PC-9 (cell line): ENCODE measurements at regions not wholly inside any gene's neighbourhood (a gene's known extent, or its start where the extent isn't known, plus 50 kb on each side); places are given as distances from the start of the nearest gene placed in this dataset.

Experiments
- BruUV-seq: library from RNA; stranded (reverse); fragments of 400-500 nt; replicated peaks from 2 replicates; lab custom pipeline; 2021; lab: Mats Ljungman, UMichigan
- CTCF ChIA-PET: fragments of 300-600 bp; sonication (Branson Sonifier 250); formaldehyde crosslinking; loops from one replicate; lab custom pipeline; 2022; ENCODE audit warnings: antibody characterized with exemption; lab: Charles Lee
- POLR2A ChIA-PET: fragments of 300-600 bp; sonication (Branson Sonifier 250); formaldehyde crosslinking; loops from one replicate; lab custom pipeline; 2022; ENCODE audit warnings: antibody characterized with exemption; ENCODE audit not compliant: unreplicated experiment; lab: Charles Lee
- DNase-seq, 2 experiments: peaks; one replicate each; pipeline versions ENCODE4 v3.0.0 to v3.0.0-alpha.2; 2015 to 2022; ENCODE audit warnings: mixed read lengths in 1 of 2
- H2AFZ ChIP-seq: fragments of 200-600 bp; sonication (generic); 2 replicates; pipeline ENCODE4 v1.8.1; 2017; ENCODE audit warnings: antibody characterized with exemption
- H3F3A ChIP-seq: fragments of 200-600 bp; sonication (generic); 2 replicates; pipeline ENCODE4 v1.8.1; 2017; ENCODE audit warnings: antibody characterized with exemption, mild to moderate bottlenecking, low read depth; ENCODE audit not compliant: insufficient read depth
- H3K27ac ChIP-seq: fragments of 200-600 bp; sonication (generic); 2 replicates; pipeline ENCODE4 v1.6.1; 2016; ENCODE audit warnings: mixed run types
- H3K27me3 ChIP-seq: fragments of 200-600 bp; sonication (generic); 2 replicates; pipeline ENCODE4 v1.6.1; 2016; ENCODE audit warnings: low read depth, mixed run types; ENCODE audit not compliant: insufficient read depth
- H3K36me3 ChIP-seq: fragments of 200-600 bp; sonication (generic); 2 replicates; pipeline ENCODE4 v1.6.1; 2016; ENCODE audit warnings: low read depth, mixed run types
- H3K4me1 ChIP-seq: fragments of 200-600 bp; sonication (generic); replicated peaks from 2 replicates; pipeline ENCODE4 v1.6.1; 2016; ENCODE audit warnings: mixed run types; ENCODE audit not compliant: insufficient read depth
- H3K4me2 ChIP-seq: fragments of 200-600 bp; sonication (generic); 2 replicates; pipeline ENCODE4 v1.6.1; 2017; ENCODE audit warnings: mixed run types
- H3K4me3 ChIP-seq: fragments of 200-600 bp; sonication (generic); 2 replicates; pipeline ENCODE4 v1.6.1; 2016; ENCODE audit warnings: mixed run types
- H3K79me2 ChIP-seq: fragments of 200-600 bp; sonication (generic); 2 replicates; pipeline ENCODE4 v1.6.1; 2017; ENCODE audit warnings: low read depth, mixed run types
- H3K9me2 ChIP-seq: fragments of 200-600 bp; sonication (generic); 2 replicates; pipeline ENCODE4 v1.8.1; 2017; ENCODE audit warnings: mild to moderate bottlenecking; ENCODE audit not compliant: insufficient read depth
- H3K9me3 ChIP-seq: fragments of 200-600 bp; sonication (generic); 2 replicates; pipeline ENCODE4 v1.8.1; 2016; ENCODE audit warnings: low read depth; ENCODE audit not compliant: insufficient read depth
- H4K20me1 ChIP-seq: fragments of 200-600 bp; sonication (generic); 2 replicates; pipeline ENCODE4 v1.8.1; 2017; ENCODE audit not compliant: insufficient read depth
- CTCF ChIP-seq: fragments of 200-600 bp; sonication (generic); conservative IDR thresholded peaks from 2 replicates; pipeline ENCODE4 v1.6.1; 2017; ENCODE audit warnings: mixed run types, antibody characterized with exemption, mild to moderate bottlenecking, moderate library complexity
- EZH2 ChIP-seq: fragments of 200-600 bp; sonication (generic); IDR thresholded peaks from 2 replicates; pipeline ENCODE4 v1.8.0; 2017; ENCODE audit warnings: antibody characterized with exemption, low read depth
- intact Hi-C: fragments of 100-400 bp; cut with micrococcal nuclease; formaldehyde crosslinking; loops from one replicate; pipeline ENCODE4 v1.10.0; 2022; ENCODE audit not compliant: unreplicated experiment

- Histone ChIP-seq H3K27me3 (no peaks in the 10 kb centered on the region), H3K27ac (no peak overlapping the region), H3K4me2 (no peak overlapping the region), H3K4me1 (no peaks in the 10 kb centered on the region), H3K36me3 (no peaks in the 10 kb centered on the region), H3K9me3 (no peaks in the 10 kb centered on the region; the same call in 1 of the 2 replicates), H4K20me1 (no peaks in the 10 kb centered on the region), H3K79me2 (no peaks in the 10 kb centered on the region), H3F3A (no peaks in the 10 kb centered on the region), H2AFZ (no peak overlapping the region), H3K4me3 (no peak overlapping the region), H3K9me2 (no peaks in the 10 kb centered on the region)
- TF ChIP-seq EZH2 (no peak), CTCF (no peak)
- no TSS peak for BruUV-seq
- ChIA-PET CTCF (no interaction called here), POLR2A (no interaction called here)
- intact Hi-C loops, result no loop called here
- DNase-seq, result no peak
Measured at GRCh38 chr21:28561772-28562171, 430.9 kb downstream of the LTN1 start.

- POLR2A ChIA-PET, result no interaction called here
- intact Hi-C loops, result no loop called here
- Histone ChIP-seq H3K27ac (no peak overlapping the region), H3K4me3 (no peak overlapping the region), H3K4me2 (no peak overlapping the region), H3K27me3 (no peaks in the 10 kb centered on the region), H2AFZ (no peak overlapping the region), H3F3A (no peaks in the 10 kb centered on the region), H4K20me1 (no peaks in the 10 kb centered on the region), H3K4me1 (peaks cover 4% of the 10 kb centered on the region; the same call in 1 of the 2 replicates), H3K79me2 (no peaks in the 10 kb centered on the region), H3K9me3 (no peaks in the 10 kb centered on the region), H3K36me3 (no peaks in the 10 kb centered on the region), H3K9me2 (no peaks in the 10 kb centered on the region)
- no peak for DNase-seq
- CTCF ChIA-PET, result no interaction called here
- TF ChIP-seq CTCF (no peak), EZH2 (no peak)
- BruUV-seq, result no TSS peak
Measured at GRCh38 chr21:28554660-28555475, 437.8 kb downstream of the LTN1 start.

GRCh38 chr21:28550057-28550825 lies 442.4 kb downstream of the LTN1 start:
- POLR2A ChIA-PET, result no interaction called here
- H3K79me2 ChIP-seq, result no peaks in the 10 kb centered on the region
- intact Hi-C loops, result no loop called here
- no peak overlapping the region for H3K4me2 ChIP-seq
- no peaks in the 10 kb centered on the region for H3K36me3 ChIP-seq
- no peaks in the 10 kb centered on the region for H3K4me1 ChIP-seq
- H3K9me3 ChIP-seq, result no peaks in the 10 kb centered on the region
- DNase-seq, result no peak
- no peak for TF ChIP-seq EZH2
- TF ChIP-seq CTCF, result no peak
- CTCF ChIA-PET, result no interaction called here
- no peaks in the 10 kb centered on the region for H3K27me3 ChIP-seq
- no peaks in the 10 kb centered on the region for H3K9me2 ChIP-seq
- H3K27ac ChIP-seq, result no peak overlapping the region
- H3F3A ChIP-seq, result no peaks in the 10 kb centered on the region
- no peaks in the 10 kb centered on the region for H4K20me1 ChIP-seq
- no peak overlapping the region for H3K4me3 ChIP-seq
- BruUV-seq, result no TSS peak
- H2AFZ ChIP-seq, result no peak overlapping the region
